T follicular helper cell (primary cell): ENCODE measurements at regions not wholly inside any gene's neighbourhood (a gene's known extent, or its start where the extent isn't known, plus 50 kb on each side); places are given as distances from the start of the nearest gene placed in this dataset.
"Not testable (repeated sequence)": the region's sequence is repeated elsewhere in the genome, so short reads cannot be mapped to it uniquely, and the experiment has no call there.

Experiments used
- DNase-seq: peaks from one replicate; pipeline ENCODE4 v3.0.0-alpha.2; 2020; ENCODE audit warnings: low read depth

DNA sequence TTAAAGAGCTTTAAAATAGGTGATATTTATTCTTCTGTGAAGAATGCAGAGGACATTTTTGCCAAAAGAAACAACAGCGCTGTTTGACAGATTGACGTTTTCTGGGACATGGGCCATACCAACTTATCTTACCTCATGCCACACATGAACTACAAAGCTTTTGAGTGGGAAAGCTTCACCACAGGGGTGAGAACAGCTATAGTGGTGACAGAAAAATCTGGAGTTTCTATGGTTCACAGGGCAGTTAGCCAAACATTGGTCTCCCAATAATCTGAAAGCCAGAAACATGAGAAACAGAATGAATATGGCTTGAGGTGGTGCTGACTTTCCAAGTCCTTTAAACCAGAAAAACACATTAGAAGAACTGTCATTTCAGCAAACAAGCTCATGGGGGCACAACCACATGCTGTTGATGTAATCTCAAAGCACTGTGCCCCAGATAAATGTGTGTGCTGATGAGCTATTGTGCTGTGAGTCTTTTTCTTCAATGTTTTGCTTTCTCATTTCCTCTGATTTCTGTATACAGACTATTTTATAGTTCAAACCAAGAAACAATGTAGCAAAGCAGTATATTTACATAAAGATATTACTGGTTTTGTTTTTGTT is 905.4 kb downstream of the SLC16A7 start:
- DNase-seq, result no peak

DNA sequence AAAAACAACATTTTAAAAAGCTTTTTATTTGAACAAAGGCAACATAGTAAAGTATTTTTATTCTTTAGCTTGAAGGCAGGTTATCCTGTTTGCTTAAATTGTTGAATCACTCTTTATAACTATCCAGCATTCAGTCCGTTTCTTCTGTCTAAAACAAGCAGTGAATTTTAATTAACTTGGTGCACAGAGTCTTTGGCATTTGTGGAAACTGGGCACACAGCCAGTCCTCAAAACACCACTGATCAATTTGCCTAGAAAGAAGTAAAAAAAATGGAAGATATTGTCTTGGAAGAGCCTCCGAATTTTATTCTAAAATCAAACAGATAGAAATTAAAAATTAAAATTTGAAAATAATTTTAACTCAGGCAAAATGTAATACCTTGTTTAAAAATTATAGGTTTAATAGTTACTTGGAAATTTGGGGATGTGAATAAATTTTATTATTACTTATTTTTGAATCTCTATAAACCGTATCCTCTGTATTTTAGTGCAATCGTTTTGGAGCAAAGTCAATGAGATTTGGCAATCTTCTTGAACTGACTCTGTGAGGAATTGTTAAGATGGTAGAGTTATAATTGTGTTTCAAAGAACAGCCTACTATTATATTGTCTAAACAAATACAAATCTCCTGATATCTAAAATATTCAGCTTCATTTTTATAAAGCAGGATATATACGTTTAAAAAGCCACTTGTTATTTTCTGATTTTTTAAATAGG is 927.0 kb downstream of the SLC16A7 start:
- no peak for DNase-seq

- DNase-seq, result no peak
Observed at GRCh38 chr12:60529261-60529660, 933.4 kb downstream of the SLC16A7 start.

- DNase-seq, result no peak
Observed at GRCh38 chr12:60529723-60530122, 933.9 kb downstream of the SLC16A7 start.

DNA sequence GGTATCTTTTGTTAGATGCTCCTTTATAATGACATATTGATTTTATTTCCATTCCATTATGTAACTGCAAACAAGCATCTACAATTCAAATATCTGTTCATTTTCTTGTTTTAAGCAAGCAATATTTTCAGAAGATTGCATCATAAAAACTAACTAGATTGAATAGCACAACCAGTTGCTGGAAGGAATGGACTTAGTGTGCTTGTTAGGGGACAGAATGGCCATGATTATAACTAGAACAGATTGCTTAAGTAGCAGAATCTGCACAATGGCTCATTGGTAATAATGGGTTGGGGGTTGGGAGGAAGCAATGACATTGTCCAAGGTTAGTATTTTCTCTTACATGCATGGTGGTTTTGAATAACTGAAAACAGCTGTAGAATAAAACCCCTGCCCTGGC is 939.5 kb downstream of the SLC16A7 start:
- DNase-seq, result no peak

DNA sequence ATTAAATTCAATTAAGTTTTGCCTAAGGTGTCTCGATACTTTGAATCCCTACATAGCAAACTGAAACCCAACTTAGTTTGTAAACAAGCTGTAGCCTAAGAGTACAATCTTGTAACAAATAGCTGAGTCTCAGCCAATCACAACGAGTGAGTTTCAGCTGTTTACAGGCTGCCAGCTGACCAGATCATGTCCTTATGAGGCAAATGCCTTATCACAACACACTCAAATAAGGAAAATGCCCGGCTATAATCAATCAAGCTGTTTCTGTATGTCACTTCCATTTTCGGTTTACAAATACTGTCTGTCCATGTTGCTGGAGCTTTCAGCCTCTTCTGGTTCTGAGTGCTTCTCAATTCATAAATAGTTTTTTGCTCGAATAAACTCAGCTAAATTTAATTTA is 943.8 kb downstream of the SLC16A7 start:
- DNase-seq, result no peak

- DNase-seq, result no peak
Observed at GRCh38 chr12:60568914-60569313, 973.1 kb downstream of the SLC16A7 start.

- no peak for DNase-seq
Observed at GRCh38 chr12:60577607-60578006, 981.8 kb downstream of the SLC16A7 start.

GRCh38 chr12:60587664-60588063 is 991.8 kb downstream of the SLC16A7 start:
- DNase-seq, result not testable (repeated sequence)

- DNase-seq, result no peak
Observed at GRCh38 chr12:60594035-60594711, 998.3 kb downstream of the SLC16A7 start.

- no peak for DNase-seq
Observed at GRCh38 chr12:60602601-60603000, 1006.8 kb downstream of the SLC16A7 start.

DNA sequence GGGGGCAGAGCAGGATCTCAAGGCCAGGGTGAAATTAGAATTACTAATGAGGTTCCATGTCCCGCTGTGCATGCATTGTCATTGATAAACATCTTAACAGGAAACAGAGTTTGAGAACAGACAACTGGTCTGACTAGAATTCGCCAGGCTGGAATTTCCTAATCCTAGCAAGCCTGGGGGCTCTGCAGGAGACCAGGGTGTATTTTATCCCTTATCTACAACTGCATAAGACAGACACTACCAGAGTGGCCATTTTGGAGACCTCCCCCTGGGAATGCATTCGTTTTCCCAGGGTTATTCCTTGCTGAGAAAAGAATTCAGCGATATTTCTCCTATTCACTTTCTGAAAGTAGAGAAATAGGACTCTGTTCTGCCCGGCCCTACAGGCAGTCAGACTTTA is 1007.6 kb downstream of the SLC16A7 start:
- not testable (repeated sequence) for DNase-seq

DNA sequence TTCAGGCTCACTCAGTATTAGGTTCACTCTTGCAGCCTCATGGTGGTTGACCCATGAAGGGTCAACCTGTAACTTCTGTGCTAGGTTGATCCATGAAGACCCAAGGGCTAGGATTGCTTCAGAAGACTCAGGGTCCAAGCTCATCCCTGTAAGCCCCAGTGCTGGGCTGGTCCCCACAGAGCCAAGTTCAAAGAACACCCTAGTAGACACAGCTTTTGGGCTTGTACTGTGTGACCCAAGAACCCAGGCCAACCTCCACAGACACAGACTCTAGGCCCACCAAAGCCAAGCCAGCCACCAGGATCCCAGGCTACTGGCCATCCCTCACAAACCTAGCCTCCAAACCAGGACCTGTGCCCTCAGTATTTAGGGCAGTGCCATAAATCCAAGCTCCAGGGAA is 1020.6 kb downstream of the SLC16A7 start:
- DNase-seq, result no peak

- no peak for DNase-seq
Observed at GRCh38 chr12:60630796-60631195, 1035.0 kb downstream of the SLC16A7 start.

DNA sequence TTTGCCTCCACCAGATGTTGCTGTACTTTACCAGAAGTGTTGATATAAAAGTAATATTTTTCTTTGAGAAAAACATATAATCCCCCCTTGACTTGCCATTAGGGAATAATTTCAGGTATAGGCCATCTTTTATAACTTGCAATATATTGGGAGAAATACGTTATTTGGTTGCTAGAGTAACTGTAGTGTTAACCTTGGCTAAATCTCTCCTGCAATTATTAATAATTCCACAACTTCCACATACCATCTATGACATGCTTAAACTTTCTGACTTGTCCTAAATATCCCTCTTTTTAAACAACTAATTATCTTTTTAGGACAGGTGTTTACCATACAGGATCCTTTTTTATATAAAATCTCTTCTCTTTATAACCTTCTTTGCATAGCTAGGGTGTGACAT is 1048.2 kb downstream of the SLC16A7 start:
- no peak for DNase-seq

- DNase-seq, result no peak
Observed at GRCh38 chr12:60666895-60667294, 1071.1 kb downstream of the SLC16A7 start.

DNA sequence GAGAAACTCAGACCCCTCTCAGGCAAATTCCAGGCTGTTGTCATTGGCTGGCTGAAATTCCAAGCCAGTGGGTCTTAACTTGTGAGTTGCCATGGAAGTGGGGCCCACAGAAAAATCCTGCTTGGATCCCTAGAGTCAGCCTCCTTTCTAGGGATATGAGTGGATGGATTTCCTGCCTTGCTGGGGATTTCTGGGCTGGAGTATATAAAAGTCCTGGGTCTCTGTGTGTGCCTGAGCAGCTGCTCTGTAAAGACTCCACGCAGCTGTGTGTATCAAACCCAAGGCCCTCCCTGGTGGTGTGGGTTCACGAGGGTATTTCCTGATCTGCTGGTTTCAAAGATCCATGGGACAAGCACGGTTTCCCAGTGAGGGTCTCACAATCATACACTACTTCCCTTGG is 1077.1 kb downstream of the SLC16A7 start:
- DNase-seq, result no peak

- DNase-seq, result no peak
Observed at GRCh38 chr12:60684988-60685655, 1089.3 kb downstream of the SLC16A7 start.

DNA sequence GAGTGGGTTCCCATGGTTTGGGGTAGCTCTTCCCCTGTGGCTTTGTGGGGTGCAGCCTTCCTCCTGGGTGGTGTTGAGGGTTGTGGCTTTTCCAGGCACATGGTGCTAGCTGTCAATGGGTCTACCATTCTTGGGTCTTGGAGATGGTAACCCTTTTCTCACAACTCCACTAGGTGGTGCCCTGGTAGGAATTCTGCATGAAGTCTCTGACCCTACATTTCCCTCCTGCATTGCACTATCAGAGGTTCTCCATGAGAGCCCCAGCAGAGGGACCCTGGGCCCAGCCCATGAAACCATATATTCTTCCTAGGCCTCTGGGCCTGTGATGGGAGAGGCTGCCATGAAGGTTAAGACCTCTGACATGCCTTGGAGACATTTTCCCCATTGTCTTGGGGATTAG is 1093.3 kb downstream of the SLC16A7 start:
- DNase-seq, result no peak

DNA sequence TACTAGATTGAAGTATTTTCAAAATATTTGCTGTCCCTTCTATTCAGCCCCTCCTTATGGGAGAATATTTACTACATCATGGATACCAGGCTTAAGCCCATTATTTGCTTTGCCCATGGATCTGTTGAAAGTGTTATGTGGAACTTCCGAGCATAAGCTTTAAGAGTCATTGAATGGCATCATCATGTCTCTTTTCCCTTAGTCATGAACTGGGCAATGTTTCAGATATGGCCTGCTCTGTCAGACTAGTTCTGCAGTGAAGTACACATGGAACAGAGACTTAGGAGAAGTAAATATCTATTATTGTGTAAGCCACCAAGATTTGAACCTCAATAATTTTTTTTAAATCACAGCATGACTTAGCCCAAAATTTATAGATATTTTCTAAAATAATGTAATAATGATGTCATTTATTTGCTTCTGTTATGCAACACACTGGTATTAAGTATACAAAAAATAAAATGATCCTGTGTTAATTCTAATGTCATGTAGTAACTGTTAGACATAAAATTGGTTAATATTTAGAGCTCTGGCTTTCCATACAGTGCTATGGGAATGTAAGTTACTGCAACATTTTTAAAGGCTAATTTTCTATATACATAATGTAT is 1097.3 kb downstream of the SLC16A7 start:
- no peak for DNase-seq

DNA sequence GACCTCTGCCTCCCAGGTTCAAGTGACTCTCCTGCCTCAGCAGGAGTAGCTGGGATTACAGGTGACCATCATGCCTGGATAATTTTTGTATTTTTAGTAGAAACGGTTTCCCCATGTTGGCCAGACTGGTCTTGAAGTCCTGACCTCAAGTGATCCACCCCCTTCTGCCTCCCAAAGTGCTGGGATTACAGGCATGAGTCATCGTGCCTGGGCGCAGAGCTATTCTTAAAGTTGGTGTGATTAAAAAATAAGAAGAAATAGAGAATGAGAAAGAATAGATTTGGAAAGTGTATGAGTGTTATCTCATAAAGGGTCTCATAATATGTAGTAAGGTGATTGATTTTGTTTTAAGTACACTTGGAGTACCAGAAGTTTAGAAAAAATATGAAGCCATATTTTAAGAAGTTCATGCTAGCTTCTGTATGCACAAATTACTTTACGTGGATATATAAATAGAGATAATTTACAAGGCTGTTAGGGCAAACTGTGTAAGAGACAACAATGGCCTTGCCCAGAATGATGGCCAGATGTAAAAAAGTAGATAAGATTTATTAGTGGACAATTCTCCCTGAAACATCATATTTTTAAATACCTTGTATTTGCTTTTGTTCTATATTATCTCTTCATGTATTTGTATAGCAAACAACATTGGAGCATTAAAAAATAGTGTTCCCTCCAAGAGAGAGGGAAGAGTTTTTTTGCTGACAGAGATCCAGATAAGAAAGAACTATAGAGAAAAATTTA is 1108.5 kb downstream of the SLC16A7 start:
- DNase-seq, result no peak

DNA sequence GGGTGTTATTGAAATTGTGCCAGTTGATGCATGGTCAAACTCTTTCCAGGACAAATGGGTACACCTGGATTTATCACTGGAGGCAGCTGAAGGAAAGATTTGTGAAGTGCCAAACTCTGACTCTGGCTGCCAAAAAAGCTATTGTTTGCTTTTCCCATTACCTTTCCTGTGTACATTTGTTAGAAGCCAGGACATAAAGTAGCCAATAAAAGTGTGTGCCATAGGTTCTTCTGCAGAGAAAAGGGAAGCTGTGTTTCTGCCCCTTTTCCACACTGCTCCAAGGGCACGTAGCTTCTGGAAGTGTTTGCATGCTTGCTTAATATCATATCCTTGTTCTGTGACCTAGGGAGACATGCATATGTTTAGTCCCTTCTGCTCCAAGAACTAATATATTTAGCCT is 1114.4 kb downstream of the SLC16A7 start:
- no peak for DNase-seq
